Endothelial cell of umbilical vein (primary cell): ENCODE measurements at regions not wholly inside any gene's neighbourhood (a gene's known extent, or its start where the extent isn't known, plus 50 kb on each side); places are given as distances from the start of the nearest gene placed in this dataset.

Experiments
- BruUV-seq: library from RNA; stranded (reverse); fragments of 400-500 nt; replicated peaks from 2 replicates; lab custom pipeline; 2021; lab: Mats Ljungman, UMichigan
- CTCF ChIA-PET: fragments of 300-600, 350-600 bp; sonication (Branson Sonifier 250); formaldehyde crosslinking; loops from one replicate; lab custom pipeline; 2021; ENCODE audit warnings: antibody characterized with exemption, inconsistent platforms; lab: Charles Lee
- POLR2A ChIA-PET: fragments of 300-600, 350-600 bp; sonication (Branson Sonifier 250); formaldehyde crosslinking; loops from one replicate; lab custom pipeline; 2021; ENCODE audit warnings: antibody characterized with exemption, inconsistent platforms; lab: Charles Lee
- DNase-seq: peaks from one replicate; pipeline ENCODE4 v3.0.0-alpha.2; 2011; ENCODE audit warnings: low read depth, low spot score
- FAIRE-seq: peaks from 2 replicates; lab custom pipeline; 2011; peaks lifted over from hg19 to GRCh38; lab: Jason Lieb, UNC
- H2AFZ ChIP-seq: 2 replicates; pipeline ENCODE4 v1.6.0; 2012; ENCODE audit warnings: low read depth, low read length, control low read depth, inconsistent platforms
- H3K27ac ChIP-seq: 2 replicates; pipeline ENCODE4 v1.5.1; 2011; ENCODE audit warnings: low read depth, mild to moderate bottlenecking, control low read depth, low read length, moderate library complexity; ENCODE audit not compliant: insufficient read depth
- H3K27me3 ChIP-seq, 2 experiments: 2 replicates each; pipeline versions ENCODE4 v1.6.0 to v1.6.1; 2011; ENCODE audit warnings: low read length in 2 of 2, mixed read lengths in 1 of 2; ENCODE audit not compliant: control insufficient read depth in 2 of 2, insufficient read depth in 2 of 2
- H3K36me3 ChIP-seq, 2 experiments: 2 replicates in 1 of 2; 3 replicates in 1 of 2; pipeline ENCODE4 v1.5.1; 2011; ENCODE audit warnings: low read length in 2 of 2, mild to moderate bottlenecking in 1 of 2, moderate library complexity in 1 of 2; ENCODE audit not compliant: control insufficient read depth in 2 of 2, insufficient read depth in 2 of 2; ENCODE audit errors: extremely low read depth in 1 of 2
- H3K4me1 ChIP-seq: 3 replicates; pipeline ENCODE4 v1.5.1; 2011; ENCODE audit warnings: mild to moderate bottlenecking, low read length; ENCODE audit not compliant: control insufficient read depth, insufficient read depth; ENCODE audit errors: extremely low read depth
- H3K4me2 ChIP-seq: 2 replicates; pipeline ENCODE4 v1.6.1; 2011; ENCODE audit warnings: low read length, control low read depth, mixed read lengths; ENCODE audit not compliant: insufficient read depth
- H3K4me3 ChIP-seq, 3 experiments: fragments of 200-600 bp in 1 of 3; sonication (generic), shearing (Covaris generic) in 1 of 3; replicated peaks in 1 of 3; 2 replicates each; pipeline ENCODE4 v1.5.1; 2011 to 2016; ENCODE audit warnings: control low read depth in 3 of 3, low read length in 3 of 3, mild to moderate bottlenecking in 2 of 3, inconsistent platforms in 1 of 3, low read depth in 1 of 3, moderate library complexity in 1 of 3; ENCODE audit not compliant: insufficient read depth in 1 of 3
- H3K79me2 ChIP-seq: 2 replicates; pipeline ENCODE4 v1.6.0; 2012; ENCODE audit warnings: low read length, inconsistent platforms; ENCODE audit not compliant: control insufficient read depth, insufficient read depth
- H3K9ac ChIP-seq: replicated peaks from 2 replicates; pipeline ENCODE3; 2011; ENCODE audit warnings: low read length, control low read depth; ENCODE audit not compliant: insufficient read depth; ENCODE audit errors: extremely low read depth
- H3K9me1 ChIP-seq: replicated peaks from 3 replicates; pipeline ENCODE4 v1.6.0; 2011; ENCODE audit warnings: mild to moderate bottlenecking, low read length; ENCODE audit not compliant: control insufficient read depth, insufficient read depth; ENCODE audit errors: extremely low read depth
- H3K9me3 ChIP-seq: replicated peaks from 2 replicates; pipeline ENCODE4 v1.5.1; 2012; ENCODE audit warnings: low read length, inconsistent platforms; ENCODE audit not compliant: control insufficient read depth, insufficient read depth
- H4K20me1 ChIP-seq: replicated peaks from 2 replicates; pipeline ENCODE3; 2011; ENCODE audit warnings: mild to moderate bottlenecking, low read length; ENCODE audit not compliant: control insufficient read depth, insufficient read depth; ENCODE audit errors: extremely low read depth
- CTCF ChIP-seq, 2 donors: IDR thresholded peaks; 1 replicate in 1 of 2; 2 replicates in 1 of 2; pipeline ENCODE4 v1.5.1; 2011; ENCODE audit warnings: low read length in 2 of 2, mild to moderate bottlenecking in 2 of 2, moderate library complexity in 2 of 2, control low read depth in 1 of 2, inconsistent platforms in 1 of 2, low read depth in 1 of 2; ENCODE audit not compliant: insufficient read depth in 1 of 2; ENCODE audit errors: extremely low read depth in 1 of 2
- EZH2 ChIP-seq: IDR thresholded peaks from 2 replicates; pipeline ENCODE4 v1.6.1; 2012; ENCODE audit warnings: borderline replicate concordance, low read depth, mild to moderate bottlenecking, moderate library complexity, low read length, inconsistent platforms; ENCODE audit not compliant: severe bottlenecking
- FOS ChIP-seq: IDR thresholded peaks from 2 replicates; pipeline ENCODE4 v1.6.1; 2011; ENCODE audit warnings: mild to moderate bottlenecking, low read length, moderate library complexity, borderline replicate concordance; ENCODE audit not compliant: insufficient read depth
- GATA2 ChIP-seq: IDR thresholded peaks from 2 replicates; pipeline ENCODE4 v1.7.0; 2011; ENCODE audit warnings: low read depth, mild to moderate bottlenecking, moderate library complexity, mixed read lengths, low read length; ENCODE audit not compliant: insufficient read length, insufficient read depth
- JUN ChIP-seq: IDR thresholded peaks from 2 replicates; pipeline ENCODE4 v1.6.1; 2011; ENCODE audit warnings: borderline replicate concordance, low read depth; ENCODE audit not compliant: insufficient read length, insufficient read depth
- MAX ChIP-seq: IDR thresholded peaks from 2 replicates; pipeline ENCODE4 v1.6.1; 2011; ENCODE audit not compliant: insufficient read depth, insufficient read length
- MYC ChIP-seq: IDR thresholded peaks from one replicate; pipeline ENCODE4 v1.6.1; 2011; ENCODE audit warnings: mild to moderate bottlenecking, low read depth, low read length
- POLR2A ChIP-seq: IDR thresholded peaks from 2 replicates; pipeline ENCODE4 v1.6.1; 2012; ENCODE audit warnings: low read depth, mild to moderate bottlenecking, control low read depth, low read length
- POLR2AphosphoS5 ChIP-seq: IDR thresholded peaks from 2 replicates; pipeline ENCODE4 v1.6.1; 2012; ENCODE audit warnings: low read depth, mild to moderate bottlenecking, control low read depth, low read length, moderate library complexity; ENCODE audit not compliant: insufficient read depth
- dilution Hi-C: fragments of 300-500 bp; cut with MboI; formaldehyde crosslinking; loops from one replicate; pipeline ENCODE4 v1.15.0; 2019; ENCODE audit warnings: low sequenced_read_pairs; ENCODE audit not compliant: extremely low pct_ligation_motif_present
- intact Hi-C: fragments of 100-400 bp; cut with micrococcal nuclease; formaldehyde crosslinking; loops from one replicate; pipeline ENCODE4 v1.10.0; 2022

GRCh38 chr4:131595140-131595539 lies 1554.0 kb upstream of the PCDH10 start:
- Histone ChIP-seq H3K36me3 (no peaks in the 10 kb centered on the region), H3K9me3 (no peaks in the 10 kb centered on the region), H3K27me3 (no peaks in the 10 kb centered on the region), H3K4me3 (no peak overlapping the region), H3K9me1 (no peaks in the 10 kb centered on the region), H4K20me1 (no peaks in the 10 kb centered on the region), H3K4me1 (no peaks in the 10 kb centered on the region), H2AFZ (no peak overlapping the region), H3K79me2 (no peaks in the 10 kb centered on the region), H3K4me2 (no peak overlapping the region), H3K9ac (no peak overlapping the region), H3K27ac (no peak overlapping the region)
- TF ChIP-seq CTCF (IDR thresholded peaks at IDR 0.05; ENCODE audit: extremely low read depth in 1 of 2, insufficient read depth in 1 of 2, low read depth in 1 of 2, low read length in 2 of 2) (no peak), JUN (no peak), FOS (no peak), MYC (no peak), MAX (no peak), POLR2AphosphoS5 (no peak), GATA2 (no peak), POLR2A (no peak), EZH2 (no peak)
- POLR2A ChIA-PET, result no interaction called here
- intact Hi-C loops (no loop called here), dilution Hi-C loops (no loop called here)
- FAIRE-seq, result no peak
- CTCF ChIA-PET, result no interaction called here
- no peak for DNase-seq
- BruUV-seq, result no TSS peak
